ENCODE measurements at regions not wholly inside any gene's neighbourhood (a gene's known extent, or its start where the extent isn't known, plus 50 kb on each side); places are given as distances from the start of the nearest gene placed in this dataset.

GRCh38 chr1:81689531-81689941 is 111.2 kb upstream of the ADGRL2 start:
- Histone ChIP-seq H3K36me3 (ENCODE audit: insufficient read depth, low read length, poor library complexity, severe bottlenecking) (no peaks in the 10 kb centered on the region), H3K27ac (ENCODE audit: low read depth, low read length, poor library complexity, severe bottlenecking) (no peak overlapping the region), H3K9me3 (ENCODE audit: low read depth, low read length, poor library complexity, severe bottlenecking) (no peaks in the 10 kb centered on the region), H3K4me1 (ENCODE audit: insufficient read depth, low read length, poor library complexity, severe bottlenecking) (no peaks in the 10 kb centered on the region), H3K27me3 (replicated peaks; ENCODE audit: insufficient read depth, low read depth, low read length, poor library complexity) (no peaks in the 10 kb centered on the region), H3K4me3 (ENCODE audit: low read depth, low read length, poor library complexity, severe bottlenecking) (no peak overlapping the region)
- no peak for TF ChIP-seq CTCF (conservative IDR thresholded peaks at IDR 0.05; ENCODE audit: low read depth, low read length)
- no peak for TF ChIP-seq EZH2 (IDR thresholded peaks at IDR 0.05; ENCODE audit: borderline replicate concordance, low read depth, low read length, poor library complexity, severe bottlenecking)
- DNase-seq (ENCODE audit: low spot score) = no peak
- ChIA-PET POLR2A (ENCODE audit: low non-redundant PET) (no interaction called here), CTCF (no interaction called here)
- no TSS peak for BruUV-seq (replicated peaks)
- intact Hi-C loops (cut with micrococcal nuclease; ENCODE audit: unreplicated experiment) = no loop called here

- TF ChIP-seq EZH2 (IDR thresholded peaks at IDR 0.05; ENCODE audit: borderline replicate concordance, low read depth, low read length, poor library complexity, severe bottlenecking) (no peak), CTCF (conservative IDR thresholded peaks at IDR 0.05; ENCODE audit: low read depth, low read length) (no peak)
- Histone ChIP-seq H3K36me3 (ENCODE audit: insufficient read depth, low read length, poor library complexity, severe bottlenecking) (no peaks in the 10 kb centered on the region), H3K27me3 (replicated peaks; ENCODE audit: insufficient read depth, low read depth, low read length, poor library complexity) (no peaks in the 10 kb centered on the region), H3K27ac (ENCODE audit: low read depth, low read length, poor library complexity, severe bottlenecking) (no peak overlapping the region), H3K9me3 (ENCODE audit: low read depth, low read length, poor library complexity, severe bottlenecking) (no peaks in the 10 kb centered on the region), H3K4me1 (ENCODE audit: insufficient read depth, low read length, poor library complexity, severe bottlenecking) (peaks cover 5% of the 10 kb centered on the region), H3K4me3 (ENCODE audit: low read depth, low read length, poor library complexity, severe bottlenecking) (no peak overlapping the region)
- POLR2A ChIA-PET (ENCODE audit: low non-redundant PET) = interaction anchor here (0.6 to 0.7 kb wide), 2 partner anchors 11 to 94 kb away, joined by 3 read pairs; no protein-coding TSS in a partner anchor
- no TSS peak for BruUV-seq (replicated peaks)
- DNase-seq (ENCODE audit: low spot score) = no peak
- CTCF ChIA-PET = no interaction called here
- intact Hi-C loops (cut with micrococcal nuclease; ENCODE audit: unreplicated experiment) = no loop called here
Observed at GRCh38 chr1:81682490-81682889, 118.2 kb upstream of the ADGRL2 start.

GRCh38 chr1:81681601-81682266 is 119.0 kb upstream of the ADGRL2 start:
- Histone ChIP-seq H3K27me3 (replicated peaks; ENCODE audit: insufficient read depth, low read depth, low read length, poor library complexity) (no peaks in the 10 kb centered on the region), H3K4me3 (ENCODE audit: low read depth, low read length, poor library complexity, severe bottlenecking) (no peak overlapping the region), H3K4me1 (ENCODE audit: insufficient read depth, low read length, poor library complexity, severe bottlenecking) (peaks cover 5% of the 10 kb centered on the region), H3K27ac (ENCODE audit: low read depth, low read length, poor library complexity, severe bottlenecking) (no peak overlapping the region), H3K9me3 (ENCODE audit: low read depth, low read length, poor library complexity, severe bottlenecking) (no peaks in the 10 kb centered on the region), H3K36me3 (ENCODE audit: insufficient read depth, low read length, poor library complexity, severe bottlenecking) (no peaks in the 10 kb centered on the region)
- DNase-seq (ENCODE audit: low spot score) = no peak
- CTCF ChIA-PET = no interaction called here
- TF ChIP-seq EZH2 (IDR thresholded peaks at IDR 0.05; ENCODE audit: borderline replicate concordance, low read depth, low read length, poor library complexity, severe bottlenecking) (no peak), CTCF (conservative IDR thresholded peaks at IDR 0.05; ENCODE audit: low read depth, low read length) (no peak)
- POLR2A ChIA-PET (ENCODE audit: low non-redundant PET) = interaction anchor here (0.7 kb wide), 1 partner anchor 93 kb away, joined by 3 read pairs; no protein-coding TSS in a partner anchor
- intact Hi-C loops (cut with micrococcal nuclease; ENCODE audit: unreplicated experiment) = no loop called here
- BruUV-seq (replicated peaks) = no TSS peak

Measured in A673 (cell line).